ENCODE measurements at regions not wholly inside any gene's neighbourhood (a gene's known extent, or its start where the extent isn't known, plus 50 kb on each side); places are given as distances from the start of the nearest gene placed in this dataset.

DNA sequence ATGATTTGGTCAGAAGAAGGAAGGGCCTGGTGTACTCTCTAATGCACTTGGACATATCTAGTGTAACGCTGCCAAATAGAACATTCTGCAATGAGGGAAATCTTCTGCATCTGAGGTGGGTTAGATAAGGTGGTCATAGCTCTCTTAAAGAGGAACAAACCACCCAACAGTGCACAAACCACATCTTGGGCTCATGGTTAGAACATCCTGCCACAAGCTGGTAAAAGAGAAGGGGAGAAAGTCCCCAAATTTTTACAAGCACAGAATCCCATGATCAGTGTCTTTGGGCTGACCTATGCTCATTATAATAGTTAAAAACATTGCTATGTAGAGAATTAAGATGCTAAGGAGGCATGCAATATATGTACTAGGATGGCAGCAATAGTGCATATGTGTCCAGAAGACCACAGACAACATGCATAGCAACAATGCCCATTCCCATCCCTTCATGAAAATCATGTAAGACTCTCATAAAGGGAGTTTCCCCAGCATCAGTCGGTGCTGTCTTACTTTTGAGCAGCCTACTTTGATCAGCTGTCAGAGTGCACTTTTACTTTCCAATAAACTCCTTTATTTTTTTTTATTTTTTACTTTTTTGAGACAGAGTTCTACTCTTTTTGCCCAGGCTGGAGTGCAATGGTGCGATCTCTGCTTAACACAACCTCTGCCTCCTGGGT is 99.7 kb upstream of the SLC7A11 start:
- TF ChIP-seq EZH2 (IDR thresholded peaks at IDR 0.05; ENCODE audit: borderline replicate concordance, low read length) = no peak
- TF ChIP-seq, protein P1, sequence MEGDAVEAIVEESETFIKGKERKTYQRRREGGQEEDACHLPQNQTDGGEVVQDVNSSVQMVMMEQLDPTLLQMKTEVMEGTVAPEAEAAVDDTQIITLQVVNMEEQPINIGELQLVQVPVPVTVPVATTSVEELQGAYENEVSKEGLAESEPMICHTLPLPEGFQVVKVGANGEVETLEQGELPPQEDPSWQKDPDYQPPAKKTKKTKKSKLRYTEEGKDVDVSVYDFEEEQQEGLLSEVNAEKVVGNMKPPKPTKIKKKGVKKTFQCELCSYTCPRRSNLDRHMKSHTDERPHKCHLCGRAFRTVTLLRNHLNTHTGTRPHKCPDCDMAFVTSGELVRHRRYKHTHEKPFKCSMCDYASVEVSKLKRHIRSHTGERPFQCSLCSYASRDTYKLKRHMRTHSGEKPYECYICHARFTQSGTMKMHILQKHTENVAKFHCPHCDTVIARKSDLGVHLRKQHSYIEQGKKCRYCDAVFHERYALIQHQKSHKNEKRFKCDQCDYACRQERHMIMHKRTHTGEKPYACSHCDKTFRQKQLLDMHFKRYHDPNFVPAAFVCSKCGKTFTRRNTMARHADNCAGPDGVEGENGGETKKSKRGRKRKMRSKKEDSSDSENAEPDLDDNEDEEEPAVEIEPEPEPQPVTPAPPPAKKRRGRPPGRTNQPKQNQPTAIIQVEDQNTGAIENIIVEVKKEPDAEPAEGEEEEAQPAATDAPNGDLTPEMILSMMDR (conservative IDR thresholded peaks at IDR 0.05 in 1 of 2, IDR thresholded peaks at IDR 0.05 in 1 of 2; ENCODE audit: extremely low read depth in 1 of 2, insufficient read depth in 1 of 2, low read depth in 1 of 2, low read length in 2 of 2) = no peak
